Esophagus squamous epithelium (tissue), 5 donors: ENCODE measurements at regions not wholly inside any gene's neighbourhood (a gene's known extent, or its start where the extent isn't known, plus 50 kb on each side); places are given as distances from the start of the nearest gene placed in this dataset.

Experiments used
- DNase-seq: peaks from one replicate; lab custom pipeline; 2025; lab: John Stamatoyannopoulos, UW
- H3K27ac ChIP-seq, 4 donors: fragments of 200-600 bp; sonication (generic); one replicate each; pipeline ENCODE4 v1.5.1; 2016 to 2019; ENCODE audit warnings: mild to moderate bottlenecking in 1 of 4
- H3K27me3 ChIP-seq, 4 donors: fragments of 200-600 bp; sonication (generic); 1 replicate in 3 of 4; 2 replicates in 1 of 4; pipeline versions ENCODE4 v1.5.1 to v1.6.0; 2017 to 2021; ENCODE audit warnings: antibody characterized with exemption in 1 of 4
- H3K36me3 ChIP-seq, 3 donors: fragments of 200-600 bp; sonication (generic); one replicate each; pipeline ENCODE4 v1.5.1; 2016 to 2019
- H3K4me1 ChIP-seq, 3 donors: fragments of 200-600 bp; sonication (generic); one replicate each; pipeline ENCODE4 v1.5.1; 2017 to 2019
- H3K4me3 ChIP-seq, 4 donors: fragments of 200-600 bp; sonication (generic); 1 replicate in 3 of 4; 2 replicates in 1 of 4; pipeline ENCODE4 v1.5.1; 2016 to 2019; ENCODE audit warnings: mild to moderate bottlenecking in 2 of 4, moderate library complexity in 1 of 4
- H3K9me3 ChIP-seq, 3 donors: fragments of 200-600 bp; sonication (generic); one replicate each; pipeline ENCODE4 v1.5.1; 2016 to 2019
- POLR2A ChIP-seq, 4 donors: fragments of 450-650 bp; IDR thresholded peaks; one replicate each; pipeline ENCODE4 v1.6.1; 2017; ENCODE audit warnings: antibody characterized with exemption in 4 of 4, mild to moderate bottlenecking in 4 of 4, moderate library complexity in 3 of 4
- WGBS, 2 donors: methylation state at CpG; one replicate each; pipeline ENCODE4 v1.1.5; 2018; 5-methylcytosine and 5-hydroxymethylcytosine counted together
- intact Hi-C: fragments of 100-400 bp; cut with DNase I; formaldehyde crosslinking; loops from one replicate; pipeline ENCODE4 v1.15.0; 2022
- TF ChIP-seq, protein P1 (sequence below), 6 experiments: fragments of 450-650 bp in 4 of 6; fragments of 200-600 bp in 2 of 6; sonication (generic) in 2 of 6; IDR thresholded peaks; one replicate each; pipeline ENCODE4 v1.5.1; 2016 to 2019; ENCODE audit warnings: antibody characterized with exemption in 6 of 6, mild to moderate bottlenecking in 4 of 6, moderate library complexity in 4 of 6
- donor health status: DM: yes; HTN: yes; CAD: no.

DNA sequence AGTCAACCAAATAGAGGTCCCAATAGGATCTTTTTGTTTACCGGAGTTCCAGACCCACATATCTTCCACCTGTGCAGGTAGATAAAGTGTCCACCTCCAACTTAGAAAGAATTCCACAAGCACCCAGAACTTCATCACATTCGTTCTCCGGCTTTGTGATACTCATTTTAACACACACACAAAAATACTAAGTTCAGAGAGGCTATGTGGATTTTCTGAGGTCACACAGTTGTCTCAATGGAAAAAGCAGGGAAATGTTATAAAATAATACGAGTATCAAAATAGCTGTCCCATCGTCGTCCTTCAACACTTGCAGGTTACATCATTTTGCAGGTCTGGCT, 137.5 kb downstream of the TMCO5A start:
- Histone ChIP-seq H3K27me3 (no peaks in the 10 kb centered on the region), H3K9me3 (no peaks in the 10 kb centered on the region), H3K4me3 (peak overlapping the region; percentile 44 to 72 (median 56)), H3K27ac (peak overlapping the region; percentile 84 to 92 (median 88)), H3K36me3 (no peaks in the 10 kb centered on the region), H3K4me1 (peaks cover 28 to 76% (median 32%) of the 10 kb centered on the region in 3 donors)
- TF ChIP-seq, protein P1, sequence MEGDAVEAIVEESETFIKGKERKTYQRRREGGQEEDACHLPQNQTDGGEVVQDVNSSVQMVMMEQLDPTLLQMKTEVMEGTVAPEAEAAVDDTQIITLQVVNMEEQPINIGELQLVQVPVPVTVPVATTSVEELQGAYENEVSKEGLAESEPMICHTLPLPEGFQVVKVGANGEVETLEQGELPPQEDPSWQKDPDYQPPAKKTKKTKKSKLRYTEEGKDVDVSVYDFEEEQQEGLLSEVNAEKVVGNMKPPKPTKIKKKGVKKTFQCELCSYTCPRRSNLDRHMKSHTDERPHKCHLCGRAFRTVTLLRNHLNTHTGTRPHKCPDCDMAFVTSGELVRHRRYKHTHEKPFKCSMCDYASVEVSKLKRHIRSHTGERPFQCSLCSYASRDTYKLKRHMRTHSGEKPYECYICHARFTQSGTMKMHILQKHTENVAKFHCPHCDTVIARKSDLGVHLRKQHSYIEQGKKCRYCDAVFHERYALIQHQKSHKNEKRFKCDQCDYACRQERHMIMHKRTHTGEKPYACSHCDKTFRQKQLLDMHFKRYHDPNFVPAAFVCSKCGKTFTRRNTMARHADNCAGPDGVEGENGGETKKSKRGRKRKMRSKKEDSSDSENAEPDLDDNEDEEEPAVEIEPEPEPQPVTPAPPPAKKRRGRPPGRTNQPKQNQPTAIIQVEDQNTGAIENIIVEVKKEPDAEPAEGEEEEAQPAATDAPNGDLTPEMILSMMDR (IDR thresholded peaks at IDR 0.05) = no peak
- TF ChIP-seq POLR2A (IDR thresholded peaks at IDR 0.05) = no peak
- DNase-seq = no peak
- 44 to 51% methylated on average over 6 of the region's 6 CpGs for WGBS, 2 donors
- intact Hi-C loops = no loop called here

DNA sequence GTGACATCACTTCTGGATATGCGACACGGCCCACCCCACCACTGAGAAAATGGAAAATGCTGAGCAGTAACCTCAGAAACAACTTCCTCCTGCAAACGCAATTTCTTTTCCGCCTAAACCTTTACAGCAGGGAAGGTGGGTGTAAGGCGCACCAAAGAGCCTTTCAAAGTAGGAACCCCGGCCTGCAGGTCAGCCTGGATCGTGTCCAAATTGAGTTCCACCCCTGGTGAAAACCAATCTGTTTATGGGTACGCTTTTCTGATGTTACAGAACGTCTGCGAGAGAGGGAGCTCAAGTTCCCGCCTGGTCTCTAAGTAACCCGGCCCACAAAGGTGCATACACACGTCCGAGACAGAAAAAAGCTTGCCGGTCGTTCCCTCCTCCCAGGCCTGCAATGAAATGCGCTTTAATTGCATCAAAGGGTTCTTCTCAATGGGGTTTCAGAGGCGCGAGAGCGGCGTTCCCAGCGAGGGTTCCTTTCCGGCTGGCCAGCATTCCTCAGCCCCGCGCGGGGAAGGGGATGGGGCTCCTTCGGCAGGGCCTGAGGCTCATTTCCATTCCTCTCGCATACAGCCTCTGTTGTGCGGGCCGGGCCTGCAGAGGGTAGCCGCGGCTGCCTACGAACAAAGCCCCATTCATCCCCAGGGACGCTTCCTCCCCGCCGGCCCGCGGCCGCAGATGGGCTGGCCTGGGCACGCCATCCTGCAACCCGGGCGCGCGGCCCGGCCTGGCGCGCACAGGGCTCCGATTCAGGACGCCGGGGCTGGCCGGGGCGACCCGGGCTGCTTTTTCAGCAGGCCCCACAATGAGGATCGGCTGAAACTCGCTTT, 138.1 kb downstream of the TMCO5A start:
- H3K36me3 ChIP-seq = no peaks in the 10 kb centered on the region
- H3K9me3 ChIP-seq = no peaks in the 10 kb centered on the region
- no peaks in the 10 kb centered on the region for H3K27me3 ChIP-seq
- peak overlapping the region; percentile 44 to 72 (median 56) for H3K4me3 ChIP-seq
- peak in 1 of 4 donors; percentile 31 for TF ChIP-seq POLR2A (IDR thresholded peaks at IDR 0.05)
- TF ChIP-seq, protein P1 (IDR thresholded peaks at IDR 0.05) = peak in 2 of 6 experiments; percentile 2 to 7
- intact Hi-C loops = no loop called here
- DNase-seq = no peak
- H3K27ac ChIP-seq = peak overlapping the region; percentile 84 to 92 (median 88)
- peaks cover 28 to 76% (median 32%) of the 10 kb centered on the region in 3 donors for H3K4me1 ChIP-seq
- 1 to 2% methylated on average over 15 to 16 of the region's 55 CpGs for WGBS, 2 donors

DNA sequence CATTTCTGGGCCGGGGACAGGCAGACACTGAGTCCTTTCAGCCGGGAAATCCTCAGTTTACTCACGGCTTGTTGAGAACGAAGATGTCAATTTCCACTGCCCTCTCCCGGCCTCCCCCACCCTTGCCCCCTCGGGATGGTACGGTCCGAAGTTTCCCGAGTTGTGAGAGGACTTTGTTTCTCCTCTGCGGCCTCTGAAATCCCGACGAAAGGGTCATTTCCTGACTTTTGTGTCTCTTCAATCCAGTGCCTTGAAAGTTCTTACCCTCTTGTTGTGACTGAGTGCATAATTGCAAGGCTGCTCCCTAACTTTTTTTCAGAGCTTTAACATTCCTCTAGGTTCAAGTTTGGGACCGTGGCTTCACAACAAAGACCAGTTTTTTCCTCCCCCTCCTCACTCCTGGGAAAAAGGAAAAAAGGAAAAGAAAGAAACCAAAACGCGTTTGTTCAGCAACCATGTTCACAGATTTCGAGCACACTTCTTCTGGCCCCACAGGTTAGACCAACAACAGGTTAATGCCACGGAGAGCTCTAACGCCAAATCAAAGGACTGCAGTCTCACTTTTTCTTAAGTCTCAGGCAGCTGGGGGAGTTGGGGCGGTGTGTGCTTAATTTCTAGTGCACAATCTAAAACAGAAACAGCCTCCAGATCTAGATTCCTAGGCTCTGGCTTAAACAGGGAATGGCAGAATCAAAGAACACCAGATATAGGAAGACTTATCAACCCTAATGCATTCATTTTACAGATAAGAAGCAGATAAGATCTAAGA, 138.9 kb downstream of the TMCO5A start:
- peaks cover 28 to 71% (median 32%) of the 10 kb centered on the region in 3 donors for H3K4me1 ChIP-seq
- no peak for TF ChIP-seq POLR2A (IDR thresholded peaks at IDR 0.05)
- TF ChIP-seq, protein P1 (IDR thresholded peaks at IDR 0.05) = no peak
- H3K9me3 ChIP-seq = no peaks in the 10 kb centered on the region
- intact Hi-C loops = no loop called here
- peak overlapping the region; percentile 84 to 92 (median 88) for H3K27ac ChIP-seq
- DNase-seq = no peak
- H3K4me3 ChIP-seq = peak overlapping the region; percentile 44 to 72 (median 56)
- H3K36me3 ChIP-seq = no peaks in the 10 kb centered on the region
- WGBS, 2 donors = 9 to 20% methylated on average over 18 to 19 of the region's 19 CpGs
- no peaks in the 10 kb centered on the region for H3K27me3 ChIP-seq

DNA sequence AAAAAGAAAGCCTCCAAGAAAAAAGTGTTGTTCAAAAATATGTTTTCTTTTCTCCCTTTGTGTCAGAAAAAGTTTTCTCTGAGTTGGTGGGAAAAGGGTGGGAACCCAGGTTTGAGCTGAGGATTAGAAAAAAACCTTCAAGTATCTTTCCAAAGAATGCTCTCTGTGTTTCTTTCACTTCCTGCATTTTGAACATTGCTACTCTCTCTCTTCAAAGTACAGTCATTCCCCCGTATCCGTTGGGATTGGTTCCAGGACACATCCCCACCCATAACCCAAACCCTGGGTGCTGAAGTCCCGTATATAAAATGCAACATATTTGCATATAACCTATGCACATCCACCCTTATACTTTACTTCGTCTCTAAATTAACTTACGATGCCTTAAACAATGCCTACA, 139.6 kb downstream of the TMCO5A start:
- Histone ChIP-seq H3K27me3 (no peaks in the 10 kb centered on the region), H3K4me1 (peaks cover 23 to 65% (median 28%) of the 10 kb centered on the region in 3 donors), H3K9me3 (no peaks in the 10 kb centered on the region), H3K27ac (peak overlapping the region in 3 of 4 donors; percentile 84 to 92 (median 85)), H3K36me3 (no peaks in the 10 kb centered on the region), H3K4me3 (no peak overlapping the region)
- TF ChIP-seq POLR2A (IDR thresholded peaks at IDR 0.05) = no peak
- TF ChIP-seq, protein P1 (IDR thresholded peaks at IDR 0.05) = no peak
- intact Hi-C loops = no loop called here
- no peak for DNase-seq
- 50 to 66% methylated on average over 5 of the region's 5 CpGs for WGBS, 2 donors

DNA sequence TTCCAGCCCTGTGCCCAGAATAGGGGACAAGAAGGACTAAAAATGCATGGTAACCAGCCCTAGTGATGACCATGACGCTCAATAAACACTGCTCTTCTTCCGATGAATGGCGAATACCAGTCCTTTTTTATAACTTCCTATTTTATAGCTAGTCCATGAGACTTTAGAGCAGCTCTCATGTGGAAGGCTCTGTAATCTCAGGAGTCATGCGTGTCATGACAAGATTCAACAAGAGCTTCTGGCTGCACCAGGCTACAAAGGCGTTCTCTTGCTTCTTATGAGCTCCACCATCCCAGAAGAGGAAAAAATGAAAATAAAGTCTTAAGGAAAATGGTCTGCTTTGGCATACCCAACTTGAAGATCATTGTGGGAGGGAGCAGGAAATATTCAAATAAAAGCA, 141.0 kb downstream of the TMCO5A start:
- H3K27ac ChIP-seq = peak overlapping the region in 1 of 4 donors; percentile 39
- H3K4me1 ChIP-seq = peaks cover 14 to 50% (median 21%) of the 10 kb centered on the region in 3 donors
- H3K27me3 ChIP-seq = no peaks in the 10 kb centered on the region
- no peaks in the 10 kb centered on the region for H3K36me3 ChIP-seq
- no peaks in the 10 kb centered on the region for H3K9me3 ChIP-seq
- no peak overlapping the region for H3K4me3 ChIP-seq
- TF ChIP-seq, protein P1 (IDR thresholded peaks at IDR 0.05) = no peak
- TF ChIP-seq POLR2A (IDR thresholded peaks at IDR 0.05) = no peak
- WGBS, 2 donors = 50 to 59% methylated on average over 5 of the region's 5 CpGs
- DNase-seq = no peak
- intact Hi-C loops = no loop called here
